HPDE6-E6E7 (cell line): ENCODE measurements at regions not wholly inside any gene's neighbourhood (a gene's known extent, or its start where the extent isn't known, plus 50 kb on each side); places are given as distances from the start of the nearest gene placed in this dataset.

Experiments used
- DNase-seq: peaks from one replicate; pipeline ENCODE4 v3.0.0; 2011; ENCODE audit warnings: missing footprints; ENCODE audit errors: extremely low spot score

- DNase-seq, result no peak
These were observed 640.7 kb downstream of the LIG4 start for GRCh38 chr13:107574517-107575210.

- no peak for DNase-seq
These were observed 642.2 kb downstream of the LIG4 start for GRCh38 chr13:107573184-107573583.

GRCh38 chr13:107572156-107572555 is 643.2 kb downstream of the LIG4 start:
- DNase-seq, result no peak

GRCh38 chr13:107568181-107568580 is 647.2 kb downstream of the LIG4 start:
- DNase-seq, result no peak

- no peak for DNase-seq
These were observed 652.0 kb downstream of the LIG4 start for GRCh38 chr13:107563099-107563925.

- DNase-seq, result no peak
These were observed 653.1 kb downstream of the LIG4 start for GRCh38 chr13:107562203-107562602.

GRCh38 chr13:107554460-107554859 is 660.9 kb downstream of the LIG4 start:
- DNase-seq, result no peak

GRCh38 chr13:107553838-107554237 is 661.5 kb downstream of the LIG4 start:
- no peak for DNase-seq

- no peak for DNase-seq
These were observed 663.8 kb downstream of the LIG4 start for GRCh38 chr13:107551521-107551920.

GRCh38 chr13:107548338-107548737 is 667.0 kb downstream of the LIG4 start:
- DNase-seq, result no peak

- DNase-seq, result no peak
These were observed 669.3 kb downstream of the LIG4 start for GRCh38 chr13:107545946-107546502.

- DNase-seq, result no peak
These were observed 680.8 kb downstream of the LIG4 start for GRCh38 chr13:107534548-107534947.

GRCh38 chr13:107531816-107532215 is 683.5 kb downstream of the LIG4 start:
- no peak for DNase-seq

GRCh38 chr13:107531180-107531579 is 684.2 kb downstream of the LIG4 start:
- DNase-seq, result no peak

GRCh38 chr13:107529035-107529434 is 686.3 kb downstream of the LIG4 start:
- no peak for DNase-seq

GRCh38 chr13:107518780-107519179 is 696.6 kb downstream of the LIG4 start:
- no peak for DNase-seq

GRCh38 chr13:107518292-107518691 is 697.0 kb downstream of the LIG4 start:
- DNase-seq, result no peak

GRCh38 chr13:107516517-107516916 is 698.8 kb downstream of the LIG4 start:
- DNase-seq, result no peak

- no peak for DNase-seq
These were observed 702.8 kb downstream of the LIG4 start for GRCh38 chr13:107512551-107512950.

- DNase-seq, result no peak
These were observed 717.7 kb downstream of the LIG4 start for GRCh38 chr13:107497661-107498060.

GRCh38 chr13:107493266-107493665 is 722.1 kb downstream of the LIG4 start:
- no peak for DNase-seq

- no peak for DNase-seq
These were observed 732.6 kb downstream of the LIG4 start for GRCh38 chr13:107482688-107483087.

GRCh38 chr13:107480130-107480529 is 735.2 kb downstream of the LIG4 start:
- DNase-seq, result no peak
